Right lung (tissue), 2 donors: ENCODE measurements at regions not wholly inside any gene's neighbourhood (a gene's known extent, or its start where the extent isn't known, plus 50 kb on each side); places are given as distances from the start of the nearest gene placed in this dataset.

Experiments used
- DNase-seq, 2 donors: peaks; one replicate each; pipeline ENCODE4 v3.0.0-alpha.2; 2013

GRCh38 chr12:107320033-107320928 lies 226.9 kb upstream of the CRY1 start:
- no peak for DNase-seq

GRCh38 chr12:107320929-107321631 lies 227.7 kb upstream of the CRY1 start:
- no peak for DNase-seq

- no peak for DNase-seq
Measured at GRCh38 chr12:107322063-107322462, 228.7 kb upstream of the CRY1 start.

GRCh38 chr12:107325075-107325608 lies 231.8 kb upstream of the CRY1 start:
- DNase-seq: no peak

DNA sequence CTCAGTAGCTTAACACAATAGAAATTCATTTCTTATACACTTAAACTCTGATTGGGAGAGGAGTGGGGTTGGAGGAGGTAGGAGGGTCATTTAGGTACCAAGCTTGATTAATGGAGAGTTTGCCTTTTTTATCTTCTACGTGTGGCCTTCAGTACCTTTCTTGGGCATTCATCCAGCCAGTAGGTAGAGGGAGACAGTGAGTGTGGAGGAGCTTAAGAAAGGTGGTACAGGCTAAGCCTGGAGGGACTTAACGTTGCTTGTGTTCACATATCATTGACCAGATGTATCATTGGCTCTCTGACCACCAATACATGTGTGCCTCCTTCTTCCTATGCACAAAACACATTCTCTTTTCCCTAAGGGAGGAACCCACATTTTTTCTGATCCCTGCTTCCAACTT lies 232.9 kb upstream of the CRY1 start:
- DNase-seq: no peak

DNA sequence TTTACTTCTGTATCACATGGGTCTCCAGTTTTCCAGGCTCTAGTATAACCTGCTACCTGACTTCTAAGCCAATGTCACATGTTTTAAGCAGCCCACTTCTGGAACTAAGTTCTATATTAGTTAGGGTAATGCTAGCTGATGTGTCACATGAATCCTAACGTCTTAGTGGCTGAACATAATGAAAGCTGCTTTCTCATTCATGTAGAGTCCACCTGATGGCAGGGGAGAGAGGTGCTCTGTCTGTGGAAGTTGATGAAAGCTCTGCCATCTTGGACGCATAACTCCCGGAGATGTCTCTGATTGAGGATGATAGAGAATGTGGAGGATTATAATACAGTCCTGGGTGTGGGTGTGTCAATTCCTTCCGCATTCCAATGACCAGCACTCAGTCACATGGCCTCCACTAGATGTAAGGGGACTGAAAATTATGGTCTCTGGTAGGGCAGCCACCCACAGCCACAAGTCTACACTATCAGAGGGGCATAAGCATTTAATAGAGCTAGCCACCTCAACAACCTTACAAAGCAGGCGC lies 234.4 kb upstream of the CRY1 start:
- no peak for DNase-seq

DNA sequence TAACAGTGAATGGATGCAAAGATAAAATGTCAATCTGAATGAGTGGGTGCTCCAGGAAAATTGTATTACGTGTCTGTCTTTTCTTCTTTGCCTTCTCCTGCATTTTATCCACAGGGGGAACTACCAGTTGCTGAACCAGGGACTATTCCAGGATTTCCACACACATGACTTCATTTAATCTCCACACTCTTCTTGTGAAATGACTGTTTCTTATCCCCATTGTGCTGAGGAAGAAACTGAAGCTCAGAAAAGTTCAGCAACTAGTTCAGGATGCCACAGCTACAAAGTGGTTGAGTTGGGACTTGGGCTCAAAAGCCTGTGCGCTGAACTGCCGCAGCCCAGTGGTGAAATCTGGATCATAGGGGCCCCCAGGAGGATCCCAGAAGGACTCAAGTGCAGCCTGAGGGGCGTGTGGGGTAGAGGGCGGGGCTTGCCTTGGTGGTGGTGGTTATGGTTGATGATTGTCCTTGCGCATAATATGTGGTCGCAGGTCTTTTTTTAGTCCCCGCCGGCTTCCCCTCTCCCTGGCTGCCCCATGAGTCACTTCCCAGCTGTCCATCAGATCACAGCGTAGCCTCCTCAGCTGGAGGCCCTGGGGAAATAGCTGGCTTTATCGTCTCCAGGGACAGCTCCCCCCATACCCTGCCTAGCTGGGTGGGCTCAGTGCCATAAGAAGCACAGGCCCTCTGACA lies 235.2 kb upstream of the CRY1 start:
- DNase-seq: no peak

GRCh38 chr12:107329569-107330324 lies 236.4 kb upstream of the CRY1 start:
- no peak for DNase-seq

DNA sequence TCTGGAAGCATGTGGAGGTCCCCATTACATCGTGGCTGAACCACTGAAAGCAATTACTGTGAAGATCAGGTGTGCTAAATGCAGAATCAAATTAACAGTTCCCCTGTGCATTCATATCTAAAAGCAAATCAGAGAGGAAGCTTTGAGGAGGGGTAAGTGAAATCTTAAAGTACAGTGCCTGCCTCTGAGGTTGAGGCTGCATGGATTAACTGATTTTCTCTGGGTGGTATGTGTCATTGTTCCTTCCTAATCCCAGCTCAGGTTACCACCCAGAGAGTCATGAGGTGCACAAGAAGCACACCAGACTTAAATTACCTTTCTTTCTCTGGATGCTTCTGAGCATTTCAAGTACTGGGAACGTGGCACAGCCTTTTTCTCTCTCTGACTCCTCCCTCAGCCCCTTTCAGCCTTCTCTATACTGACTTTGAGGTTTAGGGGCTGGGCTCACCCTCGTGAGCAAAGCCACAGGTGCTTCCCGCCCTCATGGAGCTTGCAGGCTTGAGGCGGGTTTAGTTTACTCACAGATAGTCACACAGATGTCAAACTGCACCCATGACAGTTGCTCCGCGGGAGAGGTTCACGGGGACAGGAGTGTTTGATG lies 237.6 kb upstream of the CRY1 start:
- no peak for DNase-seq

- DNase-seq: no peak
Measured at GRCh38 chr12:107331471-107331870, 238.1 kb upstream of the CRY1 start.

DNA sequence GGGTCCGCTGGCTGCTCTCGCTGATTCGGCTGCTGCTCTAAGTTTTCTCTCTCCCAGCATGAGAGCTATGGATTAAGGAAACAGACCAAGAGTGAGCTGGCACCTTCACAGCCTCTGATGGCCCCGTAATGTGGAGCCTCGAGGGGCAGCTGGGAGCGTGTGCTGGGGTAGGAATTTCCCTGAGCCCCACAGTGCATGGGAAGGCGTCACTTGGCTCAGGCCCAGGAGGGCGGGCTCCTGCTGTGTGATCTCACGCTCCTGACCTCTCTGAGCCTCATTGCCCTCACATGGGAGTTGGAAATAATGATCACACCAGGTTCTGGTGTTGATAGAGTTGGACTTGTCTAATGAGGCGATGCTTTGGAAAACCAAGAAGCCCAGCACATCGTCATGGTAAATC lies 238.6 kb upstream of the CRY1 start:
- no peak for DNase-seq

DNA sequence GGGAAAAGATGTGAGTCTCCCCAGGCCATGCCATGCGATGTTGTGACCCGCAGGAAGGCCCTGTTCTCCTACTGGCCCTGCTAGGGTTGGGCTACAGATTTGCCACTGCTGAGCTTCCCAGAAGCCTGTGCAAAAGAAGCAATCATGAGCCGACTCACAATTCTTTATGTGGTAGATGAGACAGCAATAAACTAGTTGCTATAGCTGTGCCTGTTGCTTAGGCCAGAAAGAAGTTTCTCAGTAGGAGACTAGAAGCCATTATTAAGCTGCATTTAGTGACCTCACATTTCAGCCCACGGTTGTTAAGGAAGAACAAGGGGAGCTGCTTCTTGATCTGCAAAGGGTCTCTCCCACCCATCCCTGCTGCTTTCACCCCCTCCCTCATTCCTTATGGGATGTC lies 239.4 kb upstream of the CRY1 start:
- no peak for DNase-seq

GRCh38 chr12:107335802-107336570 lies 242.6 kb upstream of the CRY1 start:
- no peak for DNase-seq

- DNase-seq: no peak
Measured at GRCh38 chr12:107336695-107337094, 243.3 kb upstream of the CRY1 start.

GRCh38 chr12:107337346-107338095 lies 244.2 kb upstream of the CRY1 start:
- no peak for DNase-seq

DNA sequence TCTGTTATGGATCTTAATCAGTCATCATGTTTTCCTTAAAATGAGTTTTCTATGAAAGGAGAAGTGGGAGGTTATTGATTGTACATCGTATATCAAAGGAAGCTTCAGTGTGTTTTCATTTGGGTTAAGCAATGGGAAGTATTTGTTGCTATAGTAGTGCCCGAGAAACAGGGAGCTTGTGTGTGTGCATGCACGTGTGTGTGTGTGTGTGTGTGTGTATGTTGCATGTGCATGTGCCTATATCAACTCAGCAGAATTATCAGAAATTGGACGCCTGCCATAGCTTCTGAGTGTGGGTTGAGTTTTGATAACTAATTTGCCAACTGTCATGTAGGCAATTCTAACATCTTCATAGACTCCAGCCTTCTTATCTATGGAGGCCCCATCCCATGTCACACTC lies 246.1 kb upstream of the CRY1 start:
- DNase-seq: no peak

DNA sequence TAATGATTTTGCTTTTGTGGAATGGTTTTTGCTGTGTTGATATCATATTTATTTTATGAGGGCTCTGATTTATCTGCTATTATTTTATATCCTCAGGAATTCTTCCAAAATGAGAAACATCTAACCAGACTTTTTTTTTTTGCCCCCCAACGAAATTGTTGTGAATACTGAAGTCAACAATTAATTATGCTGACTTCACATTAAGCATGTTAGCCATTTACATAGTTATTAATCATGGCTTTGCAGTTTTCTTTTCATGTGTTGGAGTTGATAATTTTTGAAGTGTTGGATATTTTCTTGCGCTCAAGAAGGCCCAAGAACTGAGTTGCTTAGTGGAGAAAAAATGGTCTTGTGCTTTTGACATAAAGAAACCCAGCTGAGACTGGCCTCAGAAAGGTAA lies 246.6 kb upstream of the CRY1 start:
- DNase-seq: no peak

DNA sequence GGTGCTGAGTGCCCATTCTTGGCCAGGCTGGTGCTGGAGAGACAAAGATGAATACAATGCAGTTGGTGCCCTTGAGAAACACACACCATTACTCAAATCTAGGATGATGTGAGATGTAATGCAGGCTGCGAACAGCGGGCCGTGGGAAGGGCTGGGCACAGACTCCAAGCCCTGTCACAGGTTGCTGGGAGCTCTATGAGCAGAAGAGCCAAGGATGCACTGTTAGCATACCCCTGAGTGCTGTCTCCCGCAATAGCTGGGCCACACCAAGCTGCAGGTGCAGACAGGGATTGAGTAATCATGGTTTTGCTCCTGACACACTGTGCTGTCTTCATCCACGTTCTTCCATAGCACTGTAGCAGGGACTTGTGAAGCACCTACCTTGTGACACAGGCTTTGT lies 247.5 kb upstream of the CRY1 start:
- DNase-seq: no peak

DNA sequence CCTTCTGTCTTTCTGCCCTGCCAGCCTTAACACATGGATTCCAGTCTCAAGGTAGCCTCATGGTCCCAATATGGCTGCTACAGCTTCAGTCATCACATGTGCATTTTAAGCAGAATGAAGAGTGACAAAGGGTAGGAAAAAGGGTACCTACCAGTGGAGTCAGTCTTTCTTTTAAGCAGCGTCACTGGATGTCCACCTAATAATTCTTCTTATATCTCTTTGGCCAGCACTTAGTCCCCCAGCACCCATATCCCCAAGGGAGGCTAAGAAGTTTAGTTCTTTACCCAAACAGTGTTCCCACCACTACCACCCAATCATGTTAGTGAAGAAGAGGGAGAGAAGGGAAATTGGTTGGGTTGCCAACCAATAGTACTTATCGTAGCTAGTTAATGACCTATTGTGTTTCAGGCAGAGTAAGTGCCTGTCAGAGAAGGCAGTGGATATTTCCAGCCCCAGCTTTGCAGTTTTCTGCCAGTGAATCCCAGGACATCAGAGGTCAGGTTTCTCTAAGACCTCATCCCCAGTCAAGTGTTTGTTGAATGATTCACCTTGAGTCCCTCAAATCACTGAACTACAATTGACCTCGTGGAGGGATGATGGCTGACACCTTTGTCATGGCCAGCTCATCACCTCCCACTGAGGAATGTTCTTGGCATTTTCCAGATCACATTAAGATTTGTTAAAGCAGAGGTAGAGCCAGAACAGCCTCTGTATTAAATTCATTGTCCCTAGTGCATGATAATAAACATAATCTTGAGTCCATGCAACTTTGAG lies 250.9 kb upstream of the CRY1 start:
- no peak for DNase-seq
